Effector memory CD8-positive, alpha-beta T cell (primary cell): ENCODE measurements at regions not wholly inside any gene's neighbourhood (a gene's known extent, or its start where the extent isn't known, plus 50 kb on each side); places are given as distances from the start of the nearest gene placed in this dataset.

Experiments used
- ATAC-seq: fragments of 150-1000 bp; cut with Tn5 transposase; replicated peaks from 2 replicates; pipeline ENCODE4 v1.10.0; 2021; ENCODE audit warnings: mild to moderate bottlenecking, moderate library complexity
- DNase-seq, 3 experiments: peaks; one replicate each; pipeline ENCODE4 v3.0.0; 2021
- H3K27ac Mint-ChIP-seq, 2 donors: one replicate each; pipeline ENCODE4 v1.8.0; 2022; ENCODE audit warnings: mild to moderate bottlenecking in 2 of 2, mixed read lengths in 2 of 2, moderate library complexity in 2 of 2
- H3K27me3 Mint-ChIP-seq, 2 donors: one replicate each; pipeline ENCODE4 v1.8.0; 2022; ENCODE audit warnings: mixed read lengths in 2 of 2
- H3K36me3 Mint-ChIP-seq: one replicate; pipeline ENCODE4 v1.8.0; 2022; ENCODE audit warnings: mild to moderate bottlenecking, moderate library complexity, mixed read lengths; ENCODE audit not compliant: insufficient read depth
- H3K4me1 Mint-ChIP-seq, 2 donors: one replicate each; pipeline ENCODE4 v1.8.0; 2022; ENCODE audit warnings: low read depth in 2 of 2, mixed read lengths in 2 of 2
- H3K4me3 Mint-ChIP-seq, 2 donors: one replicate each; pipeline ENCODE4 v1.8.0; 2022; ENCODE audit warnings: mild to moderate bottlenecking in 2 of 2, mixed read lengths in 2 of 2, moderate library complexity in 2 of 2
- H3K9me3 Mint-ChIP-seq, 2 donors: one replicate each; pipeline ENCODE4 v1.8.0; 2022; ENCODE audit warnings: mixed read lengths in 2 of 2

DNA sequence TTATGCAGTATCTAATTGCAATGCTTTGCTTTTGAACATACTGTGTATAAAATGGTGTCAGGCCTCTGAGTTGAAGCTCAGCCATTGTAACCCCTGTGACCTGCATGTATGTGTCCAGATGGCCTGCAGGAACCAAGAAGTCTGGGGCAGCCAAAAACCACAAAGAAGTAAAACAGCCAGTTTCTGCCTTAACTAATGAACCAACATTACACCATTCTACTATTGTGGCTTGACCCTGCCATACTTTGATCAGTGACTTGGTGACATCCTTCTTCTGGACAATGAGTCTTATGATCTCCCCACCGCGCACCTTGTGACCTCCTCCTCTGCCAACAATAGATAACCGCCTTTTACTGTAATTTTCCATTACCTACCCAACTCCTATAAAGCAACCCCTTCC, 131.6 kb downstream of the CBLL2 start:
- Mint-ChIP-seq H3K36me3 (no peaks in the 10 kb centered on the region), H3K4me3 (no peak overlapping the region), H3K4me1 (no peaks in the 10 kb centered on the region)

DNA sequence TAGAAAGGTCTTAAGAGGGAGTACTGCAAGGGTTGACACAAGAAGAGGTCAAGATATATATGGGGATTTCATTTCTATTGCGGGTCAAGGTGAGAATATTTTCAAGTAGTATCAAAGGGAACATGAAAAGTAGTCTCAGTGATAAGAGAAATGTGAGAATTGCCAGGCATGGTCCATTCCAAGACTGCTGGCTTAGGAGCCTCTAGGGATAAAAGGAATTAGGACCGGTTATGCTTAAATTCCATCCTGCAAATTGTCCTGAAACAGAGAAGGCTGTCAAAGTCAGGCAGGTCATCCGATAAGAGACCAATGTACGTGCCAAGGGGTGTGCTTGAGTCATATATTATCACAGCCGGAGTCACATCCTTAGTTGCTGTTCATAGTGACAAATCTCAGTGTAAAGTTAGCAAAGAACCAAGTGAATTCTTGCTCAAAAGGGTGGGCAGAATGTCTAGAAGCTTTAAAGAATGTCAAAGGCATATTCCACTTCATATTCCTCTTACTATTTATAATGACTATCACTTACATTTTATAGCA, 133.6 kb downstream of the CBLL2 start:
- Mint-ChIP-seq H3K4me1 (no peaks in the 10 kb centered on the region), H3K36me3 (no peaks in the 10 kb centered on the region), H3K27ac (no peak overlapping the region), H3K9me3 (peaks cover 0 to 1% of the 10 kb centered on the region in 2 donors), H3K27me3 (no peaks in the 10 kb centered on the region), H3K4me3 (no peak overlapping the region)
- ATAC-seq (no peak), DNase-seq (no peak)

More for the DNA sequence above, 131.6 kb downstream of the CBLL2 start:
- ATAC-seq, result no peak
- Mint-ChIP-seq H3K9me3 (peaks cover 0 to 1% of the 10 kb centered on the region in 2 donors), H3K27ac (no peak overlapping the region), H3K27me3 (no peaks in the 10 kb centered on the region)
- DNase-seq, result no peak

DNA sequence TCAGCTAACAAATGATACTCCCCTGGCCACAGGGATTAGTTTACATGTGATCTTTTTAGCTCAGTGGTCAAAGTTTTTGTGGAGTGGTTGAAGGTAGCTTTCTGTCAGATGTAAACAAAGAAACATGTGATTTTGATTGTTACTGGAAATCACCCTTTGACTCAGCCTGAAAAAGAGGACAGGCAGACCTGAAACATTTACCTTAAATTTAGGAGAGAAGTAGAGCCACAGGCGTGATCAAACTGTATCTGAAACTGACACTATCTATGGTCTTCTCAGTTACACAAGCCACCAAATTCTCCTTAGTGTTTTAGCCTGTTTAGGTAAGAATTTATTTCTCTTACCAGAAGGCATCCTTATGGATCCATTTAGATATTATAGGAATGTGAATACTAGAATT, 136.7 kb downstream of the CBLL2 start:
- no peak for DNase-seq
- H3K4me3 Mint-ChIP-seq, result no peak overlapping the region
- no peaks in the 10 kb centered on the region for H3K36me3 Mint-ChIP-seq
- no peak overlapping the region for H3K27ac Mint-ChIP-seq
- ATAC-seq, result no peak
- no peaks in the 10 kb centered on the region for H3K4me1 Mint-ChIP-seq
- H3K27me3 Mint-ChIP-seq, result no peaks in the 10 kb centered on the region
- H3K9me3 Mint-ChIP-seq, result no peaks in the 10 kb centered on the region

DNA sequence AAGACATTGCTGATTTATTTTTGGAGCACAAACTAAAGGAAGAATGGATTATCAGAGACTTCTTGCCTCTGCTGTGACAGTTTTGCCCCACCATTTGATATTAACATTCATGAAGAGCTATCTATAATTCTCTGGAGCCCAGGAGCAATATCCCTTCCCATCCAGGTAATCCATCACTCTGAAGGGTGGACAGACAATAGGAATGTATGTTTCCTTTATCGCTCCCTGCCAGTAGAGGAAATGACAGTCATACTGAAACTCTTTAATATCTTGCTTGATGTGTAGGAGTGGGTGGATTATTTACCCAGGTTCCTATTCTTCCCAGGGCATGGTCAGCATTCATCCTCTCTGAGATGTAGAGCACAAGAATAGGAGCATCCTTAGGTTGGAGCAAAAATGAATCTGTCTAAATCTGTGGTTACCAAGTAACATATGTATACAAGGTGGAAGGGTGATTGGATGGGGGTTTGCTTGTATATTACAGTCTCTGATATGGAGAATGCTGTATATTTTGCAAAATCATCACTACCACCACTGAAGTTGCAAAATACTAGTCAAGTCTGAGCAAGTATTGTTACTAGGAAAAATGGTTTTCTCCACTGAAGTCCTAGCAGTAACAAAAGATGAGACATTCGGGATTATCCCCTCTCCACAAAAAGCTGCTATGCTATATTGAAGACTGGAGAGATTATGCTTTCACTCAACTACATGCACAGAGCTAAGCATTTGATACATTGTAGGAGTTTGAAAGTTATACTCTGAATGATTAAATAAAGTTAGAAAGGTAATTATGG, 151.6 kb downstream of the CBLL2 start:
- no peak overlapping the region for H3K4me3 Mint-ChIP-seq
- no peaks in the 10 kb centered on the region for H3K4me1 Mint-ChIP-seq
- DNase-seq (no peak), ATAC-seq (no peak)
- no peak overlapping the region for H3K27ac Mint-ChIP-seq
- peaks cover 0 to 2% of the 10 kb centered on the region in 2 donors for H3K9me3 Mint-ChIP-seq
- H3K27me3 Mint-ChIP-seq, result no peaks in the 10 kb centered on the region
- H3K36me3 Mint-ChIP-seq, result no peaks in the 10 kb centered on the region

DNA sequence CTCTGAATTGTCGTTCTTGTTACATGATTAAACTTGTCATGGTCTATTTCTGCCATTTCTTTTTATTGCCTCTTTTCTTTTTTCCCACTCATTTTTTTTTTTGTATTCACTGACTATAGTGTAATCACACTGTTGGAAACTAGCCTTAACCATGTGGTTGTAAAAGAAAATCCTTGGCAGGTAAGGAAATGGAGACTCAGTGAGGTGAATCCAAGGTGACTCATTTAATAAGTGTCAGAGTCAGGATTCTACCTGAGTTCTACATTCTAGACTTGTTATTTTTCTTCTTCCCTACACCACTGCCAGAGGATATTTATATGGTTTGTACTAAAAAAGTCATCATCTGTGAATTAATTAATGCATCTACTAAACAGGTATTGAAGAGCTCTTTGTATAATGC, 152.2 kb downstream of the CBLL2 start:
- no peak for DNase-seq
- Mint-ChIP-seq H3K36me3 (no peaks in the 10 kb centered on the region), H3K4me1 (no peaks in the 10 kb centered on the region), H3K9me3 (peaks cover 0 to 3% of the 10 kb centered on the region in 2 donors), H3K4me3 (no peak overlapping the region), H3K27me3 (no peaks in the 10 kb centered on the region), H3K27ac (no peak overlapping the region)
- ATAC-seq, result no peak

DNA sequence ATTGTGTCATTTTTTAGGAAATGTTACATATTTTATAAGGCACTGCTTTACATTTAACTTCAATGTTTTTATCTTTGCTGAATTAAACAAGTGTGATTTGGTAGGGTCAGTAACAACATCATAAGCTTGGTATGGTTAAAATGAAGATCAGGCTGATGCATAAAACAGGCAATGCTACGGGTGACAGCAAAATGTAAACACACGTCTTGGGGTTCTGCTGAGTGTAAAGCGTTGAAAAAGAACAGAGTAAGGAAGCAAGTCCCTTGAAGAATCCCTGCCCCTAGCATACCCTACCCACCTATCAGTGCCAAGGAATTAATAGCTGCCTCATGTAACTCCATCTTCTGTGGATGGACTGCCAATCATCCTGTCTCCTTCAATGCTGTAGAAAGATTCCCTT, 157.0 kb downstream of the CBLL2 start:
- Mint-ChIP-seq H3K9me3 (peaks cover 3 to 6% of the 10 kb centered on the region in 2 donors), H3K4me1 (no peaks in the 10 kb centered on the region), H3K27ac (no peak overlapping the region), H3K4me3 (no peak overlapping the region), H3K27me3 (no peaks in the 10 kb centered on the region), H3K36me3 (no peaks in the 10 kb centered on the region)
- DNase-seq (no peak), ATAC-seq (no peak)

DNA sequence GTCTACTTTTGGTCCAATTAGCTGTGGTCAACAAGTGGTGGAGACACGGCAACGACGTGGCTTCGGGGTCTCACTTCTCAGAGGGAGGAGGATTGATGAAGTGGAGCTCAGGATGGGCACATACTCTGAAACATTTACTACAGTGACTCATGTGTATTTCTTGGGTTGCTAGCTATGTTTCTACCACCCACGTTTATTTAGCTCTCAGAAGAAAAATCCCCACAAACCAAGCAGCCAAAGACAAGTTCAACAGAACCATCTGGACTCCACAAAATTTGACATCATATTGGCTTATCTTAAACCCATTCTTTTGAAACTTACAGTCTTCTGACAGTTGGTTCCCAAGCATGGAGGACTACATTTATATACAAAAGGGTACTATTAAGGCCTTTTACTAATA, 158.0 kb downstream of the CBLL2 start:
- Mint-ChIP-seq H3K9me3 (peaks cover 3 to 6% of the 10 kb centered on the region in 2 donors), H3K4me1 (no peaks in the 10 kb centered on the region), H3K27ac (no peak overlapping the region), H3K4me3 (no peak overlapping the region), H3K36me3 (no peaks in the 10 kb centered on the region), H3K27me3 (no peaks in the 10 kb centered on the region)
- no peak for ATAC-seq
- no peak for DNase-seq

DNA sequence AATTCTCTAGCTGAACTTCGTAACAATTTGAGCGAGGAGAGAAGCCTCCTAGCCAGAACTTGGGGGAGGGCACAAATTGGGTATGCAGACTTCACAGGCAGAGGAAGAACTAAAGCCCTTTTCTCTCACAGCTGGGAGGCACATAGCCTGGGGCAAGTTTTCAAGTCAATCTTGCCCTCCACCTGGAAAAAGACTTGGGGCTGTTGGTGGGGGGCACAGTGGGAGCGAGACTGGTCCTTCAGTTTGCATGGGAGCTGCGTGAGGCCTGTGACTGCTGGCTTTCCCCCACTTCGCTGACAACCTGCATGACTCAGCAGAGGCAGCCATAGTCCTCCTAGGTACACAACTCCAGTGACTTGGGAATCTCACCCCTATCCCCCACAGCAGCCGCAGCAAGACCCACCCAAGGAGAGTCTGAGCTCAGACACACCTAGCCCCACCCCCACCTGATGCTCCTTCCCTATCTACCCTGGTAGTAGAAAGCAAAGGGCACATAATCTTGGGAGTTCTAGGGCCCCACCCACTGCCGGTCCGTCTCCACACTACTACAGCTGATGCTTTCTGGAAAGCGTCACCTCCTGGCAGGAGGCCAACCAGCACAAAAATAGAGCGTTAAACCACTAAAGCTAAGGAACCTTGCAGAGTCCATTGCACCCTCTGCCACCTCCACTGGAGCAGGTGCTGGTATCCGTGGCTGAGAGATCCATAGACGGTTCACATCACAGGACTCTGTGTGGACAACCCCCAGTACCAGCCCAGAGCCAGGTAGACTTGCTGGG, 160.8 kb downstream of the CBLL2 start:
- no peaks in the 10 kb centered on the region for H3K27me3 Mint-ChIP-seq
- no peaks in the 10 kb centered on the region for H3K4me1 Mint-ChIP-seq
- ATAC-seq, result no peak
- H3K36me3 Mint-ChIP-seq, result no peaks in the 10 kb centered on the region
- DNase-seq, result no peak
- peaks cover 1 to 6% of the 10 kb centered on the region in 2 donors for H3K9me3 Mint-ChIP-seq
- no peak overlapping the region for H3K27ac Mint-ChIP-seq
- no peak overlapping the region for H3K4me3 Mint-ChIP-seq

DNA sequence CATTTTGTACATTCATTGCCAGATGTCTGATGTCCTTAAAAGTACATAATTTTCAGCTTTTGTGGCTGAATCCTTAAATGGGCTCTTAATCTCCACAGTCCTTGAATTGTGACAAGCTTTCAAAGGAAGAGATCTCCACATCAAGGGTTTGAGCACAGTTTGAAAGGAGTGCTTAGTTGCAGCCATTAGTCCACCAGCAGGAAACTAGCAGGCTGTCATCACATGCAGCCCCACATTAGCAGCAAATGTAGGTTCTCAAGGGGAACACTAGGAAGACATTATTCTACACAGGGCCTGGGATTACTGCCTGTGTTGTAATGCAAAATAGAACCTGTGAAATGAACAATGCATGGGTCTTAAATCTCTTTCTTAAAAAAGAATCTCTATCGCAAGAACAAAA, 173.2 kb downstream of the CBLL2 start:
- Mint-ChIP-seq H3K4me1 (no peaks in the 10 kb centered on the region), H3K36me3 (no peaks in the 10 kb centered on the region), H3K9me3 (peaks cover 0 to 2% of the 10 kb centered on the region in 2 donors), H3K27me3 (no peaks in the 10 kb centered on the region), H3K27ac (no peak overlapping the region), H3K4me3 (no peak overlapping the region)
- no peak for ATAC-seq
- no peak for DNase-seq

DNA sequence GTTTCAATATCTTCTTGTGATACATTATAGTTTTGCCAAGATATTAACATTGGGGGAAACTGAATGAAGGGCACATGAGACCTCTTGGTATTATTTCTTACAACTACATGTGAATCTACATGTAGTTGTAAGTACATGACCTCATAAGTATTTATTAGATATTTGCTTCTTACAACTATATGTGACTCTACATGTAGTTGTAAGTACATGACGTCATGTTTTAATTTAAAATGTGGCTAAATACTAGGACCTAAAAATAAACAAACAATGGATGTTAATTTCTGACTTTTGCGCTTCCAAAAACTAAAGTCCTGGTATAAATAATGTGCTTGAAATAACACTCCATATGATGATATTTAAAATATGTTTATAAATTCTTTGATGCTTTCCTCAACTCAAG, 190.2 kb downstream of the CBLL2 start:
- no peak for ATAC-seq
- no peaks in the 10 kb centered on the region for H3K4me1 Mint-ChIP-seq

DNA sequence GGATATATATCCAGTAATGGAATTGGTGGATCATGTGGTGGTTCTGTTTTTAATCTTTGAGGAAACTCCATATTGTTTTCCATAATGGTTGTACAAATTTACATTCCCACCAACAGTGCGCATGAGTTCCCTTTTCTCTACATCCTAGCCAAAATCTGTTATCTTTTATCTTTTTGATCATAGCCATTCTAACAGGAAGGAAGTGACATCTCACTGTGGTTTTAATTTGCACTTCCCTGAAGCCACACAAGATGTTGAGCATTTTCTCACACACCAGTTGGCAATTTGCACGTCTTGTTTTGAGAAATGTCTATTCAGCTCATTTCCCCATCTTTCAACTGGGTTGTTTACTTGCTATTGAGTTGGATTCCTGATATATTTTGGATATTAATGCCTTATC, 194.9 kb downstream of the CBLL2 start:
- no peak for ATAC-seq
- Mint-ChIP-seq H3K36me3 (no peaks in the 10 kb centered on the region), H3K27me3 (no peaks in the 10 kb centered on the region), H3K4me1 (no peaks in the 10 kb centered on the region), H3K4me3 (no peak overlapping the region), H3K9me3 (no peaks in the 10 kb centered on the region), H3K27ac (no peak overlapping the region)
- DNase-seq, result no peak

More for the DNA sequence above, 190.2 kb downstream of the CBLL2 start:
- no peak overlapping the region for H3K4me3 Mint-ChIP-seq
- no peak for DNase-seq
- H3K9me3 Mint-ChIP-seq, result no peaks in the 10 kb centered on the region
- no peaks in the 10 kb centered on the region for H3K27me3 Mint-ChIP-seq
- no peaks in the 10 kb centered on the region for H3K36me3 Mint-ChIP-seq
- H3K27ac Mint-ChIP-seq, result no peak overlapping the region

DNA sequence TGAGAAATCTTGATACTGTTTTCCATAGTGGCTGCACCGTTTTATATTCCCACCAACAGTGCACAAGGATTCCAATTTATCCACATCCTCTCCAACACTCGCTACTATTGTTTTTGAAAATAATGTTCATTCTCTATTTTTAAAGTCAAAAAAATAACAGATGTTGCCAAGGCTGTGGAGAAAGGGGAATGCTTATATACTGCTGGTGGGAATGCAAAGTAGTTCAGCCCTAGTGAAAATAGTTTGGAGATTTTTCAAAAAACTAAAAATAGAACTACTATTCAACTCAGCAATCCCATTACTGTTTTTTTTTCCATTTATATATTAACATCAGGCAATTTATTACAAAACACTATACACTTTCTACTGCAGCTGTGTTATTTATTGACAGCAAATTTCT, 208.7 kb downstream of the CBLL2 start:
- H3K27me3 Mint-ChIP-seq, result no peaks in the 10 kb centered on the region
- no peaks in the 10 kb centered on the region for H3K4me1 Mint-ChIP-seq
- DNase-seq (no peak), ATAC-seq (no peak)
- H3K36me3 Mint-ChIP-seq, result no peaks in the 10 kb centered on the region
- H3K9me3 Mint-ChIP-seq, result peaks cover under 1 to 2% of the 10 kb centered on the region in 2 donors
- no peak overlapping the region for H3K4me3 Mint-ChIP-seq
- H3K27ac Mint-ChIP-seq, result no peak overlapping the region

DNA sequence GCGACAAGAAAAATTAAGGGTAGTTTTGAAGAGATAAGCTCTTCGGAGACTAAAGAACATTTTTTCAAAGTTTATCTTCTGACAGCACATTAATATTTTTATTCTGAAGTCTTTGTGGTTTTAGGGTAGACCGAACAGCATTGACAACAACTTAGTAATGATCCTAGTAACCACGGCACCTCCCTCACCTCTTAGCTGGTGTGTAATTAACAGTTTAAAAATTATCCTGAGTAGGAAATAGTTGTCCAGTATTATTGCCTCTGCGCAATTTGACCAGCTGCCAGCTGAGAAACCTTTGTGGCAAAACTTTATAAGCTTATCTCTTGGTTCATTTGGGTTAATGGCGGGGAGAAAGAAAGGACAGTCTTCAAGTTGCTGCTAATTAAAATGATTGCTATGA, 213.6 kb downstream of the CBLL2 start:
- no peaks in the 10 kb centered on the region for H3K36me3 Mint-ChIP-seq
- H3K27me3 Mint-ChIP-seq, result no peaks in the 10 kb centered on the region
- DNase-seq (no peak), ATAC-seq (no peak)
- peaks cover 0 to 2% of the 10 kb centered on the region in 2 donors for H3K9me3 Mint-ChIP-seq
- H3K27ac Mint-ChIP-seq, result no peak overlapping the region
- no peak overlapping the region for H3K4me3 Mint-ChIP-seq
- H3K4me1 Mint-ChIP-seq, result no peaks in the 10 kb centered on the region

DNA sequence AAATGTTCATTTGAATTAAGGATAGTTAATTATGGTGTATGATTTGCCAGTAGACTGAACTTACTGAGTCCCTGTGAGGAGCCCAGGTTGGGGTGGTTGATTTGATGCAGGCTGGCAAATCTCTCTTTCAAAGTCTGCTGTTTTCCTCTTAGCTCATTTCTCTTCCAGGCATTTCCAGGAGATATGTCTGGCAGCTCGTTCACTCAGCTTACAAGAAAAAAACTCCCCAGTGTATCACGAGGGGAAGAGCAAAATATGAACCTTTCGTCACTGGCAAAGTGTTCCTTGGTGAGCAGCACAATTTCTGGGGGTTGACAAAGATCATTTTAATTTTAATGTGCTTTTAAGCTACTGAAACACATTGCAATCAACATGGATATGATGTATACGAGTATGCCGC, 244.2 kb downstream of the CBLL2 start:
- H3K27ac Mint-ChIP-seq, result no peak overlapping the region
- no peak for DNase-seq

More for the DNA sequence above, 244.2 kb downstream of the CBLL2 start:
- no peak overlapping the region for H3K4me3 Mint-ChIP-seq
- H3K9me3 Mint-ChIP-seq, result peaks cover 0 to 2% of the 10 kb centered on the region in 2 donors
- no peak for ATAC-seq
- H3K27me3 Mint-ChIP-seq, result no peaks in the 10 kb centered on the region
- no peaks in the 10 kb centered on the region for H3K36me3 Mint-ChIP-seq
- H3K4me1 Mint-ChIP-seq, result no peaks in the 10 kb centered on the region
